COLO668 (cell line): ENCODE measurements at regions not wholly inside any gene's neighbourhood (a gene's known extent, or its start where the extent isn't known, plus 50 kb on each side); places are given as distances from the start of the nearest gene placed in this dataset.
A peak's percentile ranks its signal among the peaks of the same experiment; 100 is the strongest.

Experiments used
- DNase-seq: peaks from one replicate; lab custom pipeline; 2025; ENCODE audit not compliant: unreplicated experiment; lab: John Stamatoyannopoulos, UW

DNA sequence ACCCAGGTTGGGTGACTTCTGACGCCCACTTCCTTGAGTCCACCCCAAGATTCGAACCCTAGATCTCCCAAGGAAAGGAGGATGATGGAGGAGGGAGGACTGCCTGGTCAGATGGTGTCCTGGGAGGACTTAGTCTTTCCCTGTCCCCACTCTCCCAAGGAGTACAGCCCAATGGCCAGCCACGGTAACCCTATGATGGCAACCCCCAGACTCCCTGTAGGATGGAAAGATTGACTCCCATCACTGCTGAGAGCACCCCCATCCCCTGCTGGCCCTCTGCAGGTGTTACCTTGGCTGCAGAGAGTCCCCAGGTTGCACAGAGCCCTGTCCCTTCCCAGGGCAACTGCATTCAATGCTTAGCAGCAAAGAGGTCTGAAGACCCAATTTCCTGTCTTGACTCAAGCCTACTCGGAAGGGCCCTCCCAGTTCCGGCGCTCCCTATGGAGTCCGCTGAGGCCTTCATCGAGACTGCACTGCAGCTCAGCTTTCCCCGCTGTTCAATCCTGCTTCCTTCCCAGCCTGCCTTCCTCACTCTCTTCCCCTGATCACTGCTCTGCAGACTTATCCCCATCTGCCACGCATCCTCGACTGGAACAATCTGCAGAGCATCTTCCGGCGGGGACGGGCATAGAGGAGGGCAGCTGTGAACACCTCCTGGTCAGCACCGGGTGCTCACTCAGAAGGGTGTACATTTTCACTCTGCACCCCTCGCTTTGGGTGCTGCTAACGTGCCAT lies 50.8 kb upstream of the OCM2 start:
- no peak for DNase-seq

DNA sequence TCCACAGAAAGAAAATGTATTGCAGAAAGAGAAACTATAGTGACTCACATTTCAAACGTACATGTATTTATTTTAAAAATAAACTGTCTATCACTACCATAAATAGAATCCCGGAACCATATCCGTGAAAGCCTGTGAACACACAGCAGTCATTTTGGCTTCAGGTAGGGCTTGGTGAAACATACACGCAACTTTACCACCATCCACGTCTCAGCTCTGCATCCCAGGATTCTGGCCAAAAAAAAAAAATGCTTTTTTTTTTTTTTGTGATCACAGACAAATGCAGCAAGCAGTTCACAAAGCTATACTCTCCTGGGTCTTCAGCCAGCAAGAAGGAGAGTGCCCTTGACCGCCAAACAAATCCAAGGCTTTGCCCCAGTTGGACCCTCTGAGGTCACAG lies 56.8 kb upstream of the OCM2 start:
- DNase-seq = no peak

DNA sequence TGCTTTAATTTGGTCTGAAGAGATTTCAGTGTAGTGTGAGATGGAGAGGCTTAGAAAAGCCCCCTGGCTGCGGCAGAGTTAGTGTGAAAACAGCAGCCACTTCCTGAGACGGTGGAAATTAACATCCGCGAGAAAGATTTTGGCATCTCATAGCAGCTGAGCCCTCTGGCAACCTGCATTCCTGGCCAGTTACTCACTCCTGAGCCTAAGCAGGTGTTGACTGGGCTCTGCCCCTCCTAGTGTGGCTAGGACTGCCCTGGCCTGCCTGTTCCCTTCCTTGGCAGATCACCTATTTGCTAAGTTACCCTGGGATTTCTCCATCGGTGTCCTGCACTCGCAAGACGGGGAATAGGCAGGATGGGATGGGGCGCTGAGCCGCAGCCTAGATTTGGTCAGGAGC lies 57.6 kb upstream of the LMTK2 start:
- no peak for DNase-seq

DNA sequence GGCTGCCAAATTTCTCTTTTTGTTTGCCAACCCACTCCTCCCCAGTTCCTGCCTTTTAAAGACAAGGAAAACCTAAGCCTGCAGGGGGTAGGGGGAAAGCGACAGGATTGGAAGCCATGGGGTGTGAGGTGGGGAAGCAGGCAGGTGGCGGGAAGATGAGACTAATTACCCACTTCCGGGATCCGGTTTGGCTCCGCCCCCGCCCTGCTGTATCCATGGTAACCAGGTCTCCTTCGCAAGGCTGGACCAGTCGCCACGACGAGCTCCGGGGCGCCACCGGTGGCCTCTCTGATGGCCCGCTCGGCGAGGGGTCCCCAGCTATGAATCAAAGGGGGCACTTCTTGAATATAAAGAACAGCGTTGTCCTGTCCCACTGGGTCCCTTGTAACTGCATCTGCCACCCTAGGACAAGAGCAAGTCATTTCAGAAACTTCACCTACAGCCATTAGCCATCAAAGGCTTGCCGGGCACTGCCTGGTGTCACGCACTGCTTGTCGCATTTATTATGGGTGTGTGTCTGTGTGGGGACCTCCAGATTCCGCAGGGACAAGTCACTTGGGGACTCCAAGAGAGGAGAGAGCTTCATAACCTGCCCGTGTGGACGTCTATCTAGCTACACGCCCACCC lies 55.4 kb upstream of the LMTK2 start:
- peak; percentile 66 for DNase-seq

DNA sequence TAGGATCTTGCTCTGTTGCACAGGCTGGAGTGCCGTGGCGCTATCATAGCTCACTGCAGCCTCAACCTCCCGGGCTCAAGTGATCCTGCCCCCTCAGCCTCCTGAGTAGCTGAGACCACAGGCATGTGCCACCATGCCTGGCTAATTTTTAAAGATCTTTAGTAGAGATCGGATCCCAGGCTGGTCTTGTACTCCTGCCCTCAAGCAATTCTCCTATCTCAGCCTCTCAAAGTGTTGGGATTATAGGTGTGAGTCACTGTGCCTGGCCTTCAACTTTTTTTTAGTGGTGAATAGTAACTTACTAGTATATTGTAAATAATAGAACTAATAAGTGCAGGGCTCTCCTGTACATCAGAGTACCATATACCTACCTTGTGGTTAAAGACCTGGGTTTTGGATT lies 52.1 kb upstream of the LMTK2 start:
- no peak for DNase-seq

DNA sequence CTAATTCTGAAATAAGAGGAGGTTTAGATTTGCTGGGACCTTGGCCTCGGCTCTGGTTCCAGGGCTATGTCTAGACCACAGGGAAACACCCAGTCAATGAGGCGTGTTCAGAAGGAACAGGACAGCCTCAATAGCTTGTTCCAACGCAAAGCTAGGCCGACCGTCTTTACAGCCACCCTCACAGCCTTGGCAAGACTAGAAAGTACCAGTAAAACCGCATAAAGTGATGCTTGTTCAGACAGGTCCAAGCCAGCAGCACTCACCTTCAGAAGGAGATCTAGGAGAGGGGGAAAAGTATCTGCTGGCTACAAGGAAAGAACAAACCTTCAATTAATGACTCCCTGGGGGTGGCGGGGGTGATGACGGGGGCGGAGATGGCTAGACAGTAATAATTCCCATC lies 50.1 kb upstream of the LMTK2 start:
- DNase-seq = no peak
